Sciatic nerve (tissue), 2 donors: ENCODE measurements at regions not wholly inside any gene's neighbourhood (a gene's known extent, or its start where the extent isn't known, plus 50 kb on each side); places are given as distances from the start of the nearest gene placed in this dataset.
"Not testable (repeated sequence)": the region's sequence is repeated elsewhere in the genome, so short reads cannot be mapped to it uniquely, and the experiment has no call there.

Experiments
- ATAC-seq: fragments of 200-7000 bp; cut with Tn5 transposase; one replicate; pipeline ENCODE4 v1.9.1; 2020; ENCODE audit warnings: mild to moderate bottlenecking, moderate library complexity
- DNase-seq: peaks from one replicate; pipeline ENCODE4 v3.0.0-alpha.2; 2020; ENCODE audit warnings: low spot score
- intact Hi-C: fragments of 100-400 bp; cut with DNase I; formaldehyde crosslinking; loops from one replicate; pipeline ENCODE4 v1.14.2; 2022
- donor health status: DM: no; HTN: no; CAD: no.
- donor health status: DM: no; HTN: no; CAD: no.

DNA sequence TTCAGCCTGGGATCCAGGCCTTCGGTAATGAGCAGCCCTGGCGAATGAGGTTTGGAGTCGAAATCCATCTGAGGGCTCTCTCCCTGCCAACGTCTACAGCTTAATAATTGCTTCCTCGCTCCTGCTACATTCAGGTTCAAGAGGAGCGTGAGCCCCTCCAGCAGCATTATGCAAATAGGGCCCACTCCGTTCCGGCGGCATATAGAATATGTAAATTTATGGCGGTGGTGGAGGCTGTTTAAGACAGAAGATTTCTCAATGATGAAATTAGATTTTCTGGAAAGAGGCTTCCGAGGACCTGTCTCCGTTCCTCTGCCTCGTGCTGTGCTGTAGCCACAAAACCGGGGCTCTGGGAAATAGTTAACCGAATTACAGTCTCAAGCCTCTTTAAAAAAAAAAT is 402.8 kb downstream of the MIAT start:
- intact Hi-C loops = no loop called here
- ATAC-seq = no peak
- DNase-seq = no peak

DNA sequence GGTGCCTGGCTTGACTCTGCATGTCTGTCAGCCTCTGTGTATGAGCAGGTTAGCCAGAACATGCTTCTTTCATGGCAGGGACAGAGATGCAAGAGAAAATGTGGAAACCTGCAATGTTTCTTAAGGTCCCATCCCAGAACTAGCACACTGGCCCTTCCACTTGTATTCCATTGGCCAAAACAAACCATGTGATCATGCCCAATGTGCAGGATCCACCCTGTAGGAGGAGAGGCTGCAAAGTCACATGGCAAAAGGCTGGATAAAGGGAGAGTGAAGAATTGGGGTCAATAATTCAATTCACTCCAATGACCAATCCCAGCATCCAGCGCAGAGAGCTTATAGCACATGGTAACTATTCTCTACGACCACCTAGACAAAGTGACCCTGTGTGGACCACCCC is 405.5 kb downstream of the MIAT start:
- no peak for DNase-seq
- ATAC-seq = no peak
- intact Hi-C loops = no loop called here

DNA sequence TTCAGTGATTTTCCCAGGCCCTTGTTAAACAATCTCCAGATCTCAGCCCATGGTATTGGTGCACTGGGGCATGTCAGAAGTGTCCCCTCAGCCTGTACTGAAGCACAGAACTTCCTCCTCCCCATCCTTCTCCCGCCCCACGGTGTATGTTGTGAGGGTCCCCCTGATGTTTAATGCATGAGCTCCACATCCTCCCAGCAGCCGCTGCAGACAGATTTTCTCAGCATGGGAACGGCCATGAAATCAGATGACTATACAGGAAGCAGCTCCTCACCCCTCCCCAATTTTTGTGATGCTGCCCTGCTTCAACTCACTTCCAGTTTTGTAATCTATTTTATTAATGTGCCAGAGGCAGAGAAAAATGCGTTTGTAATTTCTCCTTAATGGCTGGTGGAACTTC is 406.0 kb downstream of the MIAT start:
- intact Hi-C loops = no loop called here
- no peak for ATAC-seq
- DNase-seq = no peak

DNA sequence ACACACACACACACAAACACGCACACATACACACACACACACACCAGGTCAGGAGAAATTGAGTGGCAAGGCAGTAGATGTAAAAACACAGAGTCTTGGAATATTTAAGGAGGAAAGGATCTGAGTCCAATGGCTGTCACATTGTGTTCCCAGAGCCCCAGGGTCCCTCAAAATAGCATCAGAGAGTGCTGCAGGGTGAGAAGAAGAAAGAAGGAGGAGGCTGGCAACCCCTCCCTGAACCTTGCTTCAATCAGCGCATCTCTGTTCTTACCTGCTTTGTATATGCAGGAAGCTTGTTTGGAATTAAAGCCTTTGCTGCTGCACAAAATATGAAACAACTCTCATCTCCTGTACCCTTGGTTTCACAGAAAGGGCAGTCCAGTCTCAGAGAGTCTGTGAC is 406.5 kb downstream of the MIAT start:
- no peak for DNase-seq
- no peak for ATAC-seq
- intact Hi-C loops = no loop called here

DNA sequence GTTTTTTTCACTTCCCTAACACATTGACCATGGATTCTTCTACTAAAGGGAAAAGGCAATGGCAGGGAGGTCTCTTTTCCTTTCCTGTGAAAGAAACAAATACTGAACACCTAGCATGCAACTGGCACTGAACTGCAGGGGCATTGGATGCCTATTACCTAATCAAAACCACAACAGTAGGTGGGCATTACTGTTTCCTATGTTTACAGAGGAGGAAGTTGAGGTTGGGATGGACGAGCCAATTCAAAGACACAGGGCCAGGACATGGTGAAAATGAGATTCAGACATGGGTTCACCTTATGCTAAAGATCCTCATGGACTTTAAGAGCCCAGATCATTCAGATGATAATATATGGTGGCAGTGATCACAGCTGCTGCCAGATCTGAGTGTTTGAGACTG is 407.0 kb downstream of the MIAT start:
- no peak for DNase-seq
- intact Hi-C loops = no loop called here
- no peak for ATAC-seq

DNA sequence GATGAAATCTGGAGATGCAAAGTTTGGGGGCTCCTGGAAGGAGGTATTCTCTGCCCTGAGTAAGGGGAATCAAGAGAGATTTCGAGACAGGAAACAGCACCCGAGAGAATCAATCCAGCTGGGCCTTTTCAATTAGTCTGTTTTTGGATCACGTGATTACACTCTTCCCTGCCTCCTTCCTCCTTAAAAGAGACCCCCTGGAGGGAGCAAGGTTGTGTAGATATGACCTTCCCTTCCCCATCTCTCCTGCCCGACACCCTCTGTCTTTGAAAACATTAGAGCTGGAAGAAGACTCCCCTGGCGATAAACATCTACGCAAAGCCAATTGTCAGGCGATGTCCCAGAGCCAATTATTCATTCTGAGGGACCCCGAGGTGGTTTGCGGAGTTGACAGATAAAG is 407.9 kb downstream of the MIAT start:
- ATAC-seq (no peak), DNase-seq (no peak)
- intact Hi-C loops = no loop called here

DNA sequence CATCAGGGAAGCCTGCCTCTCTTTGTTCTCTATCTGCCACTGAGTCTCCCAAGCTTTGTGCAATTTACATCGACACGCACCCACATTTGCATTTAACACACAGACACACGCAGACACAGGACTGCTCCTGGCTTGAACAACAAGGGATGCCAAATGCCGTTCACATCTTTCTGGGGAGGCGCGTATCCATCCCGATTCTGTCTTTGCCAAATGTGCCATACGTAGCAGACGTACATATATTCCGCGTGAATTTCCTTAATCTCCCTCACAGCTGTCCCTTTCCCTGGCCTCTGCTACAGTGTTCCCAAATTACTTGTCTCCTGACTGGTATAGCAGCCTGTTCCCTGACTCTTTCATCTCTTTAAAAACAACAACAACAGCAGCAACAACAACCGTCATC is 409.5 kb downstream of the MIAT start:
- DNase-seq (no peak), ATAC-seq (no peak)
- intact Hi-C loops = no loop called here

DNA sequence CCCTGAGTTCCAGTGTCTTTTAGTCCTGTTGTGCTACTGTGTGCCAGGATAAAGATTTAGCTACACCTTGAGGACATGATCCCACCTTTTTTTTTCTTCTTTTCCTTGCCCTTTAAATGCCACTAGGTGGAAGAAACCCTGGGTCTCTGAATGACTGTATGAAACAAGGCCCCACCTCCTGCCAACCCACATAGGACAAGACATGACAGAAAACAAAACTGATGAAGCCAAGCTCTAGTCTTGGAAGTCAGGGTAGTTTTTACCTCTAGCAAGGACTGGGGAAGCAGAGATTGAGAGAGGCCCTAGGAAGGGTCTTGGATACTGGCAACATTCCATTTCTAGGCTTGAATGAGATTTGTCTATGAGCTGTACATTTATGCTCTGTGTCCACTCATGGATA is 410.7 kb downstream of the MIAT start:
- ATAC-seq = no peak
- no peak for DNase-seq
- intact Hi-C loops = no loop called here

DNA sequence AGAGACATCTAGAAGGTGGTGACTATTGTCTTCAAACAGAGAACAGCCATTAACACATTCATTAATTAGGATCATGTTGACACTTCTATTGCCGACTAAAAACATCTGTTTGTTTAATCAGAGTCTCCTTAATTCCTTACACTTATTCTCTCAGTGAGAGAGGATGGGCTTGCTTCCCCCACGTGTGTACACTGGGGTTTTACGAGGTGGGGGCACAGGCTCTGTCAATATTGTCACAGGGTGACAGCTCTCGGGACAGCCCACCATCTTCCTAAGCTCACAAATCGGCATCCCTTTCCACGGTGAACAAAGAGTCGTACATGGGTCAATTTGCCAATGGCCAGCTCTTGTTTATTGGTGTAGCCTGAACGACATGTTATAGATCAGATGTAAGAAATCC is 413.2 kb downstream of the MIAT start:
- DNase-seq = no peak
- intact Hi-C loops = no loop called here

DNA sequence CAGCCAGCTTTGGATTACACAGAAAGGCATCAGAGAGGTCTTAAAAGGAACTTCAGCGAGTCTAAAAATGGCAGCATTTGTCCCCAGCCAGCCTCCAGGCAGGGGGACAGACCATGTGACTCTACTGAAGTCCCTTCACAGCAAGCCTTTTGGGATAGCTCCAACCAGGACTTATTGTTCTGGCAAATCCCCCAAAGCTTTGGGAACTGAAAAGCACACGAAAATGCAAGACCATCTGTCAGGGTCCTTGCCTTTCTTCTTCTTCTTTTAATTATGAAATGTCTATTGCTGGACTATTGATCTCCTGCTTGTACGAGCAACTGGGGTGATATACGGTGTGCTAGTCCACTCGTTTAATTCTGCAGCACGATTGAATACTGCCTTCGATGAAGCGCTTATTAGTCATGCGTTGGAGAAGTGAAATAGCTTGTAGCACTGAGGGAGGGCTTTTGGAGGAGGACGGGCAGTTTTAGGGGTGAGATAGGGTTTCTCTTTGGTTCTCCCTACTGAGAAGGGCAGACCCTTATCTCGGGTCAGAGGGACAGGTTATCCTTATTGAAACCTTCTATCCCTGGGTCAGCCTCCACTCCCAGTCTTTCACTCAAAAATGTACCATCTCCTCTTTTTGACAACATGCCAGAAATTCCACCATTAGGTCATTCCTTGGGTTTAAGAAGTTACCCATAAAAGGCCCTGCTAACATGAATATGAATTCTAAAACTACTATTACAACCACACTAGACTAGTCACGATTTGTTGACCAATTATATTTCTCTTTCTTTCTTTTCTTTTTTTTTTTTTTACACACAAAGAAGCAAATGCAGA is 416.4 kb downstream of the MIAT start:
- ATAC-seq (no peak), DNase-seq (no peak)
- intact Hi-C loops = no loop called here

More for the DNA sequence above, 413.2 kb downstream of the MIAT start:
- no peak for ATAC-seq

DNA sequence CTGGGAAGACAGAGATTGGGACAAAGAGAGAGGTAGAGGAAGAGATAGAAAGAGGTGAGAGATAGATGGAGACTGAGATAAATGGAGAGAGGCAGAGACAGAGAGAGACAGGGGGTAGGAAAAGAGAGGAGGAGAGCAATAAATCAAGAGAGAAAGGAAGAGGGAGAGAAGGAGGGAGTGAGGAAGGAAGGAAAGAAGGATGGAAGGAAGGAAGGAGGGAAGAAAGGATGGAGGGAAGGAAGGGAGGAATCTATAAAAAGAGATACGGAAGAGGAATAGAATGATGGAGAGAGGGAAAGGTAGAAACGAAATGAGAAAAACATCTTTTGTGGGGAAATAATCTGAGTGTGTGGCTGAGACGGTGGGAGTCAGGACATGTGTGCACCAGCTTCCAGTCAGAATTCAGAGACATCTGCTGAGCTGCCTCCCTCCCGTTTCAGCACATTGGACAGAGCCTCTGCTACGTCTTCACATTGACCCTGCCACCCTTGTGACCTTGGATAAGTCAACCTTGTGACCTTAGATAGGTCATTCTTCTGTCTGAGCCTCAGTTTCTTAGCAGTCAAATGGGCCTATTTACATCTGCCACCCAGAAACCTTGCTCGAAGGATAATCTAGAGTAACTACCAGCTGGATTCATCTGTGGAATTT is 417.8 kb downstream of the MIAT start:
- no peak for ATAC-seq
- intact Hi-C loops = no loop called here
- no peak for DNase-seq

DNA sequence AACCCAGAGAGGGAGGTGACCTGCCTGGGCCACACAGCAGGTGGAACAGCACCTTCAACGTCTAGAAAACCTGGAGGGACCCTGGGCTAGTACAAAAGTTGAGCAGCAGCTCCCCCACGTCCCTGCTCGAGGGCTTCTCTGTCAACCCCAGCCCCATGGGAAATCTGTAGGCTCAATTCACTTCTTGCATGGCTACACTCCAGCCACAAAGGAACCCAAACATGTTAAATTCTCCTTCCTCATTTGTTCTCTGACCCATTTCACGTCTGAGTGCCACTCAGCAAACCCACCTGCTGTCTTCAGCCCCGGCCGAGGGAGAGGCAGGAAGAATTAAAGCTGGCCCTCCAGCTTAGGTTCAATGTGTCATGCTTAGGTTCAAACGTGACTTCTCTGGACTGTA is 418.5 kb downstream of the MIAT start:
- ATAC-seq = no peak
- no peak for DNase-seq
- intact Hi-C loops = no loop called here

DNA sequence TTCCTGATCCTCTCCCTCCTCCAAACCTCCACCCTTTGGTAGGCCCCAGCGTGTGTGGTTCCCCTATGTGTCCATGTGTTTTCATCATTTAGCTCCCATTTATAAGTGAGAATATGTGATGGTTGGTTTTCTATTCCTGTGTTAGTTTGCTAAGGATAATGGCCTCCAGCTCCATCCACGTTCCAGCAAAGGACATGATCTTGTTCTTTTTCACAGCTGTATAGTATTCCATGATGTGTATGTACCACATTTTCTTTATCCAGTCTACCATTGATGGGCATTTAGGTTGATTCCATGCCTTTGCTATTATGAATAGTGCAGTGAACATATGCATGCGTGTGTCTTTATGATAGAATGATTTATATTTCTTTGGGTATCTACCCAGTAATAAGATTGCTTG is 420.7 kb downstream of the MIAT start:
- intact Hi-C loops, DNase-seq, ATAC-seq: not testable (repeated sequence)

DNA sequence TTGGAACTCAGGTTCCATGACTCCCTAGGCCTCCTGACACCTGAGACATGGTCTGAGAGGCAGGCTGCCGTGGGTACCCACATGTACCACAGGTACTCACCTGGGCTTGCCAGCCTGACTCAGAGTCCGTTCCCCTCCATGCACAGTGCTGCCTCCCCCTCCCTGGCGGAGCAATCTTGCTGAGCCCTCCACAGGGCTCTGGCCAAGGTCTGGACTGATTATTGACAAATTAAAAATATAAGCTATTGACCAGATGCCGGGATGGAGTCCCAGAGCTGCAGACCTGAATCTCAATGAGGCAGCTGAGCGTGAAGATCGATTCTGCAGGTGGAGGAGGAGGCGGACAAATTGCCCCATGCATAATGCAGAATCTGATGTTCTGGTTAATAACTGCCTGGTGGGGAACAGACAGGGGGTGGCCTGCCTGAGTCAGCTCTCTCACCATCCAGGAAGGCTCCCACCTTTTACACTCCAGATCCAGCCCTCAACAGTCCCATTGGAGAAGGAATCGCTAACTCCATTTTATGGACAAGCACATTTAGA is 422.7 kb downstream of the MIAT start:
- no peak for DNase-seq
- intact Hi-C loops = no loop called here
- ATAC-seq = no peak

DNA sequence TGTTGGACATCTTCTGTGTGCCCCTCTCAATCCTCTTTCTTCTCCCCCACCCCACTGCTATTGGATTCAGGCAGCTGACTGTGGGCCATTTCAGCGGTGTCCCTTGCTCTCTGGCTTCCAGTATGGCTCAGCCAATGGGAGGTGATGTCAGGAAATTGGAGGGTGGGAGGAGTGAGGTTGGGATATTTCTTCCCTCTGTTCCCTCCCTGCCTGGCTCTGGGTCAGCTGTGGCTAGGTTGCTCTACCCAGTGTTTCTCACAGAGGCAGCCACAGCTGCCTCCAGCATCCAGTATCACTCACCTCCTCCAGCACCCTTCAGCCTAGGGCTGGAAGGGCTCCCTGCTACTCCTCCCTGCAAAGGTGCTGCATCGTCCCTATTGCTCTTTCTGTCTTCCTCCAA is 423.5 kb downstream of the MIAT start:
- intact Hi-C loops = no loop called here
- ATAC-seq = no peak
- no peak for DNase-seq

DNA sequence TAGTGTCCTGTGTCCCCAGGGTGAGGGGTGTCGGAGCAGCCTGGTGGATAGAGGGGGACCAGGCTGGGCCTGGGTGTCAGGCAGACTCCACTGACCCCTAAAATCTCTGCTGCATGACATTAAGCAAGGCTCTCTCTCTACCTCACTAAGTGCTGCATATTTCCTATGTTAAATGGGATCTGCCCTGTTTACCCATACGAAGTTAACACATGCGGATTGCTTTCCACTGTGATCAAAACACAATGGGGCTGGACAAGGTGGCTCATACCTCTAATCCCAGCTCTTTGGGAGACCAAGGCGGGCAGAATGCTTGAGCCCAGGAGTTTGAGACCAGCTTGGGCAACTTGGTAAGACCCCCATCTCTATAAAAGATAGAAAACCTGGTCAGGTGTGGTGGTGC is 426.2 kb downstream of the MIAT start:
- intact Hi-C loops = no loop called here
- DNase-seq (no peak), ATAC-seq (no peak)

DNA sequence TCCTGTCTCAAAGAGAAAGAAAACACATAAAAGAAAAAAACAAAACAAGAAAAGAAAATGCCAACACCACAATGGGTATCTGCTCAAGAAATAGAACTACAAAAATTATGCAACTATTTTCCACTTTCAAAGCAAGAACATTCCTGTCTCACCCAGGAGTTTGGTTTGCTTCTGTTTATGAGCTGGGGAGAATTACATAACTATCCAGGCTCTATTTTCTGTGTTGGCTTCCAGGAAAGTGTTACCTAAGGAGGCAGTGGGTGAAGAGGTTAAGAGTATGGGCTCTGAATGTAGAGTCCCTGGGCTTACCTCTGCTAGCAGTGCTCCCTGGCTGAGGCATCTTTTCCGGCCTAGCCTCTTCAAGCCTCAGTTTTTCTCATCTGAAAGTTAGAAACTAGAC is 426.7 kb downstream of the MIAT start:
- ATAC-seq = peak; percentile 57
- intact Hi-C loops = no loop called here
- DNase-seq = no peak

DNA sequence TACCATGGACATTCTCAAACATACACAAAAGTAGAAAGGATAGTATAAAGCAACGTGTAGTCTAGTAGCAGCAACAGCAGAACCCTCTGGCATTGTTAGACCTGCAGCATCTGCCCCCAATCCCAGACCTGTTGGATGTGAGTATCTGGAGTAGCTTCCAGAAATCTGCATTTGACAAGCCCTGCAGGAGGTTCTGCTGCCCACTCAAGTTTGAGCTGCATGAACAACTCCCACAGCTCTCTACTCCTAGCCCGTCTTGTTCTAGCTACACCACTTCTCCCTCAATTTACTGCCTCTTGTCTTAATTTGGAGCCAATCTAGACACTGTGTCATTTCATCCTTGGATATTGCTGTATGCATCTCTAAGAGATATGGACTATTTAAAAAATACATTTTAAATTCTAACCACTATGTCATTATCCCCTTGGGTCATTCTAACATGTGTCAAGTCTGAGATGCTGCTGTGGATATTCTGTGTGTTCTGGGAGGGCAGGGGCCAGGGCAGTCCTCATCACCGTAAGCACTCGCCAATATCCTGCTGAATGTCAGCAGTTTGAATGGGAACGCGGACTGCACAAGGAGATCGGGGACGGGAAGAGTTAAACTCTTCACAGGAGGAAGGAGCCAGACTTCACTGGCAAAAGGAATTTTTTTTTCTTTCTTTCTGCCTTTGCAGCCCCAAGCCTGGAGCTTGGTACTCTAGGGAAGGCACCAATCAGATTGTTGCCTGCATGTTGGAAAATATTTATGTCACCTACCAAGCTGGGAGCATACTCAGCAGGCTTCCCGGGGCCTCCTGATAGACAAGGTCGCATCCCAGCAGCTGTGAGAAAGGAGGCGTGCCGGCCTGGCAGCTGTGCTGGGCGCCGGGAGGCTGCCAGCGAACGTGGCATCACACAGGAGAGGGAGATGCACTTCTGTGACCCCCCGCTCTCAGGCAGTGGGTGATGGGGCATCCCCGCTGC is 429.0 kb downstream of the MIAT start:
- no peak for ATAC-seq
- no peak for DNase-seq
- intact Hi-C loops = no loop called here

DNA sequence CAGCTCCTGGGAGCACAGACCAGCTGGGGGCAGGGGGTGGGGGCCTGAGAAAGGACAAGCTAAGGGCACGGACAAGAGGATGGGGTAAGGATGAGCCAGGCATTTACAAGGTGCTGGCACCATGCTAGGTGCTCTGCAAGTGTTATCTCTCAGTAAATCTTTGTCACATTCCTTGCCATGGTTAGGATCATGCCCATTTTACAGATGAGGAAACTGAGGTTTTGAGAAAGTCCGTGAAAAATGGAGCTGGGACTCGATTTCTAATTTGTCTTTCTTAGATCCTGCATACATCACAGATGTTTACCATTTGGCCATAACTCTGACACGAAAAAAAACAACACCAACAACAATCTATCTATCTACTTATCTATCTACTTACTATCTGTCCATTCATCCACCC is 429.7 kb downstream of the MIAT start:
- no peak for DNase-seq
- intact Hi-C loops = no loop called here
- ATAC-seq = no peak

DNA sequence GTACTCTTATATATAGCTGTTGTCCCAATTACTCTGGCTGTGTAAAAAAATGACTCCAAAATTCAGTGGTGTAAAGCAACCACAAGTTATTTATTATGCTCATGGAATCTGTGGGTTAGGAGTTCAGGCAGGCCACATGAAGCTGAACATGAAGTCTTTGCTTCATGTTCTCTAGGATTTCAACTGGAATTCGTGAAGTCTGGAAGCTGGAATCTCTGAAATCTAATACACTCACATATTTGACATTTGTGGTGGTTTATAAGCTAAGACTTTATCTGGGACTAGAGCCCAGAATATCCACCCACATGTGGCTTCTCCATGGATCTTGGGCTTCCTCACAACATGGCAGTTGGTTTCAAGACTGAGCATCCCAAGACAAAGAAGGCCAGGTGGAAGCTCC is 430.6 kb downstream of the MIAT start:
- intact Hi-C loops = no loop called here
- DNase-seq (no peak), ATAC-seq (no peak)
